ENCODE measurements at regions not wholly inside any gene's neighbourhood (a gene's known extent, or its start where the extent isn't known, plus 50 kb on each side); places are given as distances from the start of the nearest gene placed in this dataset.

GRCh38 chr15:95864467-95864886 lies 466.0 kb upstream of the NR2F2 start:
- no peak for DNase-seq

- no peak for DNase-seq
These were observed 465.2 kb upstream of the NR2F2 start for GRCh38 chr15:95865330-95865739.

- no peak for DNase-seq
These were observed 463.6 kb upstream of the NR2F2 start for GRCh38 chr15:95866711-95867440.

- DNase-seq = no peak
These were observed 462.1 kb upstream of the NR2F2 start for GRCh38 chr15:95868450-95868849.

- DNase-seq = no peak
These were observed 461.5 kb upstream of the NR2F2 start for GRCh38 chr15:95868970-95869369.

GRCh38 chr15:95869920-95870319 lies 460.6 kb upstream of the NR2F2 start:
- DNase-seq = no peak

- DNase-seq = no peak
These were observed 458.1 kb upstream of the NR2F2 start for GRCh38 chr15:95872366-95872771.

- no peak for DNase-seq
These were observed 455.9 kb upstream of the NR2F2 start for GRCh38 chr15:95874637-95875036.

- no peak for DNase-seq
These were observed 455.3 kb upstream of the NR2F2 start for GRCh38 chr15:95875121-95875643.

- no peak for DNase-seq
These were observed 450.4 kb upstream of the NR2F2 start for GRCh38 chr15:95880031-95880570.

- no peak for DNase-seq
These were observed 449.9 kb upstream of the NR2F2 start for GRCh38 chr15:95880630-95881029.

- DNase-seq = no peak
These were observed 447.4 kb upstream of the NR2F2 start for GRCh38 chr15:95883064-95883463.

- DNase-seq = no peak
These were observed 446.2 kb upstream of the NR2F2 start for GRCh38 chr15:95884276-95884675.

- no peak for DNase-seq
These were observed 442.7 kb upstream of the NR2F2 start for GRCh38 chr15:95887666-95888390.

GRCh38 chr15:95888762-95889161 lies 441.7 kb upstream of the NR2F2 start:
- no peak for DNase-seq

- DNase-seq = no peak
These were observed 436.0 kb upstream of the NR2F2 start for GRCh38 chr15:95894407-95894956.

GRCh38 chr15:95895508-95895907 lies 435.0 kb upstream of the NR2F2 start:
- no peak for DNase-seq

- no peak for DNase-seq
These were observed 432.8 kb upstream of the NR2F2 start for GRCh38 chr15:95897651-95898050.

GRCh38 chr15:95898761-95899160 lies 431.7 kb upstream of the NR2F2 start:
- no peak for DNase-seq

- DNase-seq = no peak
These were observed 429.2 kb upstream of the NR2F2 start for GRCh38 chr15:95901271-95901670.

GRCh38 chr15:95902606-95903005 lies 427.9 kb upstream of the NR2F2 start:
- no peak for DNase-seq

GRCh38 chr15:95903352-95903751 lies 427.1 kb upstream of the NR2F2 start:
- no peak for DNase-seq

- DNase-seq = no peak
These were observed 419.8 kb upstream of the NR2F2 start for GRCh38 chr15:95910643-95911212.

All from T-helper 9 cell (primary cell).